Activated naive CD4-positive, alpha-beta T cell treated with anti-CD3 and anti-CD28 coated beads, Interleukin-2, amount 10 ng/mL, durations not matched to agents 7 days and 5 days (primary cell): ENCODE measurements at regions not wholly inside any gene's neighbourhood (a gene's known extent, or its start where the extent isn't known, plus 50 kb on each side); places are given as distances from the start of the nearest gene placed in this dataset.
"Not testable (repeated sequence)": the region's sequence is repeated elsewhere in the genome, so short reads cannot be mapped to it uniquely, and the experiment has no call there.

Experiments
- CTCF ChIA-PET: fragments of 350-600 bp; sonication (Branson Sonifier 250); formaldehyde crosslinking; loops from one replicate; lab custom pipeline; 2021; ENCODE audit warnings: antibody characterized with exemption; lab: Charles Lee
- DNase-seq: peaks from one replicate; pipeline ENCODE4 v3.0.0-alpha.2; 2020
- H3K27ac Mint-ChIP-seq: one replicate; pipeline ENCODE4 v1.8.0; 2021; ENCODE audit warnings: mild to moderate bottlenecking, moderate library complexity, mixed read lengths
- H3K27me3 Mint-ChIP-seq: one replicate; pipeline ENCODE4 v1.8.0; 2021; ENCODE audit warnings: mild to moderate bottlenecking, mixed read lengths
- H3K36me3 Mint-ChIP-seq: one replicate; pipeline ENCODE4 v1.8.0; 2021; ENCODE audit warnings: mixed read lengths
- H3K4me1 Mint-ChIP-seq: one replicate; pipeline ENCODE4 v1.8.0; 2021; ENCODE audit warnings: mixed read lengths
- H3K4me3 Mint-ChIP-seq: one replicate; pipeline ENCODE4 v1.8.0; 2021; ENCODE audit warnings: mild to moderate bottlenecking, moderate library complexity, mixed read lengths
- H3K9me3 Mint-ChIP-seq: one replicate; pipeline ENCODE4 v1.8.0; 2021; ENCODE audit warnings: mixed read lengths

GRCh38 chr22:48289954-48290353 is 1527.5 kb downstream of the TBC1D22A start:
- DNase-seq, CTCF ChIA-PET, H3K4me3 Mint-ChIP-seq, H3K27me3 Mint-ChIP-seq, H3K9me3 Mint-ChIP-seq, H3K36me3 Mint-ChIP-seq, H3K27ac Mint-ChIP-seq, H3K4me1 Mint-ChIP-seq: not testable (repeated sequence)

GRCh38 chr22:48288376-48288940 is 1526.0 kb downstream of the TBC1D22A start:
- no peaks in the 10 kb centered on the region for H3K4me1 Mint-ChIP-seq
- DNase-seq = no peak
- no peaks in the 10 kb centered on the region for H3K36me3 Mint-ChIP-seq
- H3K27ac Mint-ChIP-seq = no peak overlapping the region
- no peaks in the 10 kb centered on the region for H3K27me3 Mint-ChIP-seq
- H3K4me3 Mint-ChIP-seq = no peak overlapping the region
- CTCF ChIA-PET = no interaction called here
- peaks cover 3% of the 10 kb centered on the region for H3K9me3 Mint-ChIP-seq

GRCh38 chr22:48287031-48287430 is 1524.6 kb downstream of the TBC1D22A start:
- H3K27ac Mint-ChIP-seq = no peak overlapping the region
- CTCF ChIA-PET = no interaction called here
- H3K9me3 Mint-ChIP-seq = no peaks in the 10 kb centered on the region
- no peaks in the 10 kb centered on the region for H3K36me3 Mint-ChIP-seq
- H3K27me3 Mint-ChIP-seq = no peaks in the 10 kb centered on the region
- no peak overlapping the region for H3K4me3 Mint-ChIP-seq
- DNase-seq = no peak
- H3K4me1 Mint-ChIP-seq = no peaks in the 10 kb centered on the region

- H3K36me3 Mint-ChIP-seq = no peaks in the 10 kb centered on the region
- CTCF ChIA-PET = no interaction called here
- peaks cover 5% of the 10 kb centered on the region for H3K27me3 Mint-ChIP-seq
- H3K9me3 Mint-ChIP-seq = no peaks in the 10 kb centered on the region
- H3K4me3 Mint-ChIP-seq = no peak overlapping the region
- no peak for DNase-seq
- no peak overlapping the region for H3K27ac Mint-ChIP-seq
- H3K4me1 Mint-ChIP-seq = no peaks in the 10 kb centered on the region
These were observed 1522.2 kb downstream of the TBC1D22A start for GRCh38 chr22:48284671-48285070.

DNA sequence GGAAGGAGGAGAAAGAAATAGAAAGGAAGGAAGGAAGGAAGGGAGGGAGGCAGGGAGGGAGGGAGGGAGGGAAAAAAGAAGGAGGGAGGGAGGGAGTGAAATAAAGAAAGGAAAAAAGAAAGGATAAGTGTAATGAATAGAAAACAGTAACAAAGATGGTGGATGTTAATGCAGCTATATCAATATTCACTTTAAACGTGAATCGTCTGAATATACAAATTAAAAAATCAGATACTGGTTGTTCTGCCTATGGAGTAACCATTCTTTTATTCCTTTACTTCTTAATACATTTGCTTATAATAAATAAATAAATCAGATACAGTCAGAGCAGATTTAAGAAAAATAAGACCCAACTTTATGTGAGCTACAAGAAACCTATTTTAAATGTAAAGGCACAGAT is 1520.4 kb downstream of the TBC1D22A start:
- Mint-ChIP-seq H3K9me3 (no peaks in the 10 kb centered on the region), H3K27ac (no peak overlapping the region), H3K4me3 (no peak overlapping the region), H3K36me3 (no peaks in the 10 kb centered on the region), H3K27me3 (peaks cover 5% of the 10 kb centered on the region), H3K4me1 (no peaks in the 10 kb centered on the region)
- CTCF ChIA-PET = no interaction called here
- no peak for DNase-seq

DNA sequence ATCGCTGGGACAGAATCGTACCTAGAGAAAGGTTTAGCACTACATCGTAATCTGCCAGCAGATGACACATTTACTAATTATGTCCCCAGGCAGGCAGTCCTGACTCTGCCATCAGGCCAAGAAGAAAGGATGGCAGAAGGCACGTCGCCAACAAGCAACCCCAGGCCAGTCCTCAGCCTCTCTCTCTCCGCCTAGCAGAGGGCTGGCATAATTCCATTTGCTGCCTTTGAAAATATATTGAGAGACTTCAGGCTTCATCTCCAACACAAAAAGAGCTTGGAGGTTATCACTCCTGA is 1517.0 kb downstream of the TBC1D22A start:
- Mint-ChIP-seq H3K27ac (no peak overlapping the region), H3K4me1 (no peaks in the 10 kb centered on the region), H3K4me3 (no peak overlapping the region), H3K9me3 (no peaks in the 10 kb centered on the region), H3K36me3 (no peaks in the 10 kb centered on the region), H3K27me3 (peaks cover 5% of the 10 kb centered on the region)
- CTCF ChIA-PET = no interaction called here
- DNase-seq = no peak

DNA sequence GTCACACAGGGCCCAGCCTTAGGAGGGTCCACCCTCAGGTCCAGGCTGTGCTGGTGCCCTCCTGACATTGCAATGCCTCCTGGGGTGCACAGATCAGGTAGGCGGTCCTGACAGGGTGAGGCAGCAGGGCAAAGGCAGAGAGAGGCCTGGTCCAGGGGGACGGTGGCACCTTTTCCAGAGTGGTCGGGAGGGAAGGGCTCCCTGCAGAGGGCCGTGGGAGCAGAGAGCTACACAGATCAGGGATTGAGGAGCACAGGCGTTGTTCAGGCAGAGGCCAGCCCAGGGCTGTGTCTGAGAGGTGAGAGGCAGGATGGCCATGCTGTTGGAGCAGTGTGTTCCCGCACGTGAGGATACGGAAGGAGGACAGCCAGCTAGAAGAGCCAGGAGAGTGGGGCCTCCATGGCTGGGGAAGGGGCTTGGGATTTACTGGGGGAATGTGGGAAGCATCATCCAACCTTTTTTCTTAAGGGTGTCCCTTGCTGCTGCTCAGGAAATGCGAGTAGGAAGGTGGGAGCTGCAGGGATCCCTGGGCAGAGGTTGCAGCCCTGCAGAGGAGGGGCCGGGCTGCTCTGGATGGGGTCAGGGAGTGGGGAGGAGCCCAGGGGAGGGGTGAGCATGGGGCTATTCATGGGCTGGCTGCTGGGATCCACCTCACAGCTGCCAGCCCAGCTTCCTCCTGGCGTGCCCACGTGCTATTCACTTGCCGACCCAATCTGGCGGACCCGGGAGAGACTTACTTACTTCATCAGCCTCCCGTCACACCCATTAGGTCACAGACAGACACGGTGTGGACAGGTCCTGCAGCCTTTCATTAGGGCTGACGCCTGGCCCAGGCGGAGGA is 1516.4 kb downstream of the TBC1D22A start:
- H3K27ac Mint-ChIP-seq = no peak overlapping the region
- H3K4me3 Mint-ChIP-seq = no peak overlapping the region
- CTCF ChIA-PET = no interaction called here

DNA sequence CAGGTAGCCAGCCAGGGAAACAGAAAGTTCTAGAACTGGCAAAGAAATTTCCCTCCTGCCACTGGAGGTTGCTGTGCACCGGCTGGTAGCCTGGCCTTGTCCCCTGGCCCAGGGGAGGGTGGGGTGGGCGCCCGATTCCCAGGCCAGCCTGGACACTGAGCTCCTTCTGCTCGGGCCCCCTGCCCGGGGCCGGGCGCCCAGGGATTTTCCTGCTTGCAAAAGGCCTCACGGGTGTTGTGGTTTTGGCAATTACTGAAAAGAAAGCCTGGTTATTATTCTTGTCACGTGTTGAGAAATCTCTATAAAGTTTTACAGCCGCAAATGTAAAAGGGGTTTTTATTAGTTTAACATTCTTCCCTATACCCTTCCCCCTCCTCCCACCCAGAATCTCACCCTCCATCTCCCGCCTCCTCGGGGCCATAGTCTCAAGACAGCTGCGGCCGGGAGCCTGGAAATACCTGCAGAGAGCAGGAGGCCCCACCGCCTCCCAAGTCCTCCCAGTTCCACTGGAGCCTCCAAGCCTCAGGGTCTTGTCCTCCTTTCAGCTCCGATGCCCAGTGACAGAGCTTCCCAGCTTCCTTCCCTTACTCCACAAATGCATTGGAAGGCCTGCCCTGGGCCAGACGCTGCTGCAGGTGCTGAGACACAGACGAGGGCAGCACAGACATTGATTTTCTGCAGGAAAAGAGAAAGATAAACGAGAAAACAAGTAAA is 1515.6 kb downstream of the TBC1D22A start:
- CTCF ChIA-PET = no interaction called here
- Mint-ChIP-seq H3K9me3 (no peaks in the 10 kb centered on the region), H3K36me3 (no peaks in the 10 kb centered on the region), H3K4me1 (no peaks in the 10 kb centered on the region), H3K4me3 (no peak overlapping the region), H3K27ac (no peak overlapping the region), H3K27me3 (peaks cover 5% of the 10 kb centered on the region)
- no peak for DNase-seq

More for the DNA sequence above, 1516.4 kb downstream of the TBC1D22A start:
- DNase-seq = no peak
- Mint-ChIP-seq H3K36me3 (no peaks in the 10 kb centered on the region), H3K9me3 (no peaks in the 10 kb centered on the region), H3K27me3 (peaks cover 5% of the 10 kb centered on the region), H3K4me1 (no peaks in the 10 kb centered on the region)

- no peak overlapping the region for H3K27ac Mint-ChIP-seq
- CTCF ChIA-PET = no interaction called here
- no peaks in the 10 kb centered on the region for H3K36me3 Mint-ChIP-seq
- no peaks in the 10 kb centered on the region for H3K9me3 Mint-ChIP-seq
- DNase-seq = no peak
- H3K4me3 Mint-ChIP-seq = no peak overlapping the region
- peaks cover 5% of the 10 kb centered on the region for H3K27me3 Mint-ChIP-seq
- no peaks in the 10 kb centered on the region for H3K4me1 Mint-ChIP-seq
These were observed 1514.8 kb downstream of the TBC1D22A start for GRCh38 chr22:48276994-48277867.

GRCh38 chr22:48275412-48275811 is 1513.0 kb downstream of the TBC1D22A start:
- Mint-ChIP-seq H3K36me3 (no peaks in the 10 kb centered on the region), H3K9me3 (no peaks in the 10 kb centered on the region), H3K27me3 (peaks cover 5% of the 10 kb centered on the region), H3K4me3 (no peak overlapping the region), H3K4me1 (no peaks in the 10 kb centered on the region), H3K27ac (no peak overlapping the region)
- CTCF ChIA-PET = no interaction called here
- DNase-seq = no peak

DNA sequence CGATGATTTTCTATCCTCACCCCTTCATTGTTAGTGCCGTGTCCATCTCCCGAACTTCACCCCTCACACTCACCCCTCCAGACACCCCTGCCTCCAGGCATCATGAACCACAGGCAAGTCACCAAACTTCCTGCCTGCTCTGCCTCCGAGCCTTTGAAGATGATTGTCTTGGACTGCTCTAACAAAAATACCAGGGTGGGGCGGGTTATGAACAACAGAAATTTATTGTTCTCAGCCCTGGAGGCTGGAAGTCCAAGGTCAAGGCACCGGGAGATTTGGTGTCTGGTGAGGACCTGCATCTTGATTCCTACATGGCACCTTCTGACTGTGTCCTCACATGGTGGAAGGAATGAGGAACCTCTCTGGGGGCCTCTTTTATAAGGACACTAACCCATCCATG is 1508.3 kb downstream of the TBC1D22A start:
- Mint-ChIP-seq H3K9me3 (no peaks in the 10 kb centered on the region), H3K27ac (no peak overlapping the region), H3K4me3 (no peak overlapping the region), H3K4me1 (no peaks in the 10 kb centered on the region), H3K27me3 (peaks cover 4% of the 10 kb centered on the region), H3K36me3 (no peaks in the 10 kb centered on the region)
- no peak for DNase-seq
- CTCF ChIA-PET = no interaction called here

- Mint-ChIP-seq H3K27me3 (peaks cover 4% of the 10 kb centered on the region), H3K27ac (no peak overlapping the region), H3K4me3 (no peak overlapping the region), H3K4me1 (no peaks in the 10 kb centered on the region), H3K36me3 (no peaks in the 10 kb centered on the region), H3K9me3 (no peaks in the 10 kb centered on the region)
- CTCF ChIA-PET = no interaction called here
- DNase-seq = no peak
These were observed 1506.5 kb downstream of the TBC1D22A start for GRCh38 chr22:48268771-48269552.

DNA sequence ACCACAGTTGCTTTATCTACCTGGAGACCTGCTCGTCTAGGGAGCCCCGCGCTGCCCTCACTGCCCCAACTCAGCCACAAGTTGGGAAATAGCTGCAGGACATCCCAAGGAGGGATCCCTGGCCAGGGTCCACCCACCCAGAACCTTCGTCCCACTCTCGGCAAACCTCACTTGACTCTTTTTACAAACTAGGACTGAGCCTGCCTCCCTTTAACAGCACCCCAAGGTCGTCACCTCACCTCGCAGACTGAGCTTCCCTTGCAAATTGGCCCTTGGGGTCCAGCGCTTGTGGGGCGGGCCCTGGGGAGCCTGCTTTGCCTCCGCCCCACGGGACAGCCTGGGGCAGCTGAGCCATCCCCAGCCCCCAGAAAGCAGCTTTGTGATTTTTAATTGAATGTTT is 1505.8 kb downstream of the TBC1D22A start:
- CTCF ChIA-PET = no interaction called here
- H3K27me3 Mint-ChIP-seq = peaks cover 4% of the 10 kb centered on the region

DNA sequence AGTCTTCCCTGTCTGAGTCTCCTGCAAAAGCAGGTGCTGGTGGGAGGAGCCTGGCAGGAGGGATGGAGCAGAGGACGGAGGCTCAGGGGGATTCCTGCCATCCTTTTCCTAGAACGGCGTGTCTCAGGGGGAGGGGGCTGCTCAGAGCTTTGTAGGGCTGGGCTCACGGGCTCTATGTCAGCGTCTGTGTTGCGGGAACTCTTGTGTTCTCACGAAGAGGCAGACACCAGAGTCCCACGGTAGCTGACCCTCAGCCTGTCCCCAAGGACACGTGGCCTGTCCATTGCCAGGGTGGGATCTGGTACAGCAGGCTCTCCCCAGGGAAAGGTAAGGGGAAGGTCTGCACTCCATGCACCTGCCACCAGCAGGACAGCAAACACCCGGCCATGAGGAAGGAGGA is 1505.2 kb downstream of the TBC1D22A start:
- CTCF ChIA-PET = no interaction called here
- Mint-ChIP-seq H3K36me3 (no peaks in the 10 kb centered on the region), H3K4me1 (no peaks in the 10 kb centered on the region), H3K27me3 (peaks cover 4% of the 10 kb centered on the region), H3K9me3 (no peaks in the 10 kb centered on the region), H3K4me3 (no peak overlapping the region), H3K27ac (no peak overlapping the region)
- DNase-seq = no peak

More for the DNA sequence above, 1505.8 kb downstream of the TBC1D22A start:
- Mint-ChIP-seq H3K4me1 (no peaks in the 10 kb centered on the region), H3K27ac (no peak overlapping the region), H3K36me3 (no peaks in the 10 kb centered on the region), H3K4me3 (no peak overlapping the region), H3K9me3 (no peaks in the 10 kb centered on the region)
- no peak for DNase-seq
